Adrenal gland (tissue), 5 donors: ENCODE measurements at regions not wholly inside any gene's neighbourhood (a gene's known extent, or its start where the extent isn't known, plus 50 kb on each side); places are given as distances from the start of the nearest gene placed in this dataset.

Experiments used
- POLR2A ChIP-seq, 2 donors: fragments of 450-650 bp; IDR thresholded peaks; one replicate each; pipeline ENCODE4 v1.6.1; 2017; ENCODE audit warnings: antibody characterized with exemption in 2 of 2, mild to moderate bottlenecking in 2 of 2, moderate library complexity in 1 of 2
- TF ChIP-seq, protein P1 (sequence below), 6 experiments: fragments of 450-650 bp in 4 of 6; fragments of 200-600 bp in 2 of 6; sonication (generic) in 1 of 6; IDR thresholded peaks; 1 replicate in 5 of 6; 2 replicates in 1 of 6; pipeline versions ENCODE4 v1.5.1 to v1.8.0; 2016 to 2021; ENCODE audit warnings: antibody characterized with exemption in 6 of 6, mild to moderate bottlenecking in 2 of 6, moderate library complexity in 1 of 6
- donor health status: DM: no; HTN: no; CAD: no.

DNA sequence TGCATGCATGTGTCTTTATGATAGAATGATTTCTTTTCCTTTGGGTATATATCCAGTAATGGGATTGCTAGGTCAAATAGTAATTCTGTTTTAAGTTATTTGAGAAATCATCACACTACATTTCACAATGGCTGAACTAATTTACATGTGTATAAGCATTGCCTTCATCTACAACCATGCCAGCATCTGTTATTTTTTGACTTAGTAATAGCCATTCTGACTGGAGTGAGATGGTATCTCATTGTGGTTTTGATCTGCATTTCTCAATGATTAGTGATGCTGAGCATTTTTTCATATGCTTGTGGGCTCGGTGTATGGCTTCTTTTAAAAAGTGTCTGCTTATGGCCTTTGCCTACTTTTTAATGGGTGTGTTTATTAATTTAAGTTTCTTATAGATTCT is 102.3 kb upstream of the CCDC112 start:
- TF ChIP-seq, protein P1, sequence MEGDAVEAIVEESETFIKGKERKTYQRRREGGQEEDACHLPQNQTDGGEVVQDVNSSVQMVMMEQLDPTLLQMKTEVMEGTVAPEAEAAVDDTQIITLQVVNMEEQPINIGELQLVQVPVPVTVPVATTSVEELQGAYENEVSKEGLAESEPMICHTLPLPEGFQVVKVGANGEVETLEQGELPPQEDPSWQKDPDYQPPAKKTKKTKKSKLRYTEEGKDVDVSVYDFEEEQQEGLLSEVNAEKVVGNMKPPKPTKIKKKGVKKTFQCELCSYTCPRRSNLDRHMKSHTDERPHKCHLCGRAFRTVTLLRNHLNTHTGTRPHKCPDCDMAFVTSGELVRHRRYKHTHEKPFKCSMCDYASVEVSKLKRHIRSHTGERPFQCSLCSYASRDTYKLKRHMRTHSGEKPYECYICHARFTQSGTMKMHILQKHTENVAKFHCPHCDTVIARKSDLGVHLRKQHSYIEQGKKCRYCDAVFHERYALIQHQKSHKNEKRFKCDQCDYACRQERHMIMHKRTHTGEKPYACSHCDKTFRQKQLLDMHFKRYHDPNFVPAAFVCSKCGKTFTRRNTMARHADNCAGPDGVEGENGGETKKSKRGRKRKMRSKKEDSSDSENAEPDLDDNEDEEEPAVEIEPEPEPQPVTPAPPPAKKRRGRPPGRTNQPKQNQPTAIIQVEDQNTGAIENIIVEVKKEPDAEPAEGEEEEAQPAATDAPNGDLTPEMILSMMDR (IDR thresholded peaks at IDR 0.05) = no peak
- no peak for TF ChIP-seq POLR2A (IDR thresholded peaks at IDR 0.05)
